ENCODE measurements at regions not wholly inside any gene's neighbourhood (a gene's known extent, or its start where the extent isn't known, plus 50 kb on each side); places are given as distances from the start of the nearest gene placed in this dataset.

GRCh38 chr11:25349537-25349936 lies 852.7 kb downstream of the LUZP2 start:
- 65 to 79% methylated on average over 1 of the region's 1 CpG for WGBS, 2 donors
- DNase-seq = no peak
- no peak for ATAC-seq (ENCODE audit: low FRiP score)
- Histone ChIP-seq H3K4me1 (ENCODE audit: control insufficient read depth in 1 of 2, insufficient read depth in 2 of 2, low read length in 2 of 2) (no peaks in the 10 kb centered on the region), H3K9me3 (ENCODE audit: control insufficient read depth, low read length) (no peaks in the 10 kb centered on the region), H3K4me3 (ENCODE audit: low read length in 2 of 2) (no peak overlapping the region), H3K27ac (ENCODE audit: low read depth in 1 of 2, low read length in 2 of 2) (no peak overlapping the region), H3K36me3 (ENCODE audit: control insufficient read depth in 1 of 2, insufficient read depth in 2 of 2, low read length in 1 of 2) (no peaks in the 10 kb centered on the region), H3K27me3 (ENCODE audit: control insufficient read depth in 1 of 2, insufficient read depth in 2 of 2, low read length in 1 of 2) (no peaks in the 10 kb centered on the region)
- intact Hi-C loops (cut with DNase I) = no loop called here

- DNase-seq (no peak), ATAC-seq (ENCODE audit: low FRiP score) (no peak)
- H3K4me3 ChIP-seq (ENCODE audit: low read length in 2 of 2) = no peak overlapping the region
- H3K9me3 ChIP-seq (ENCODE audit: control insufficient read depth, low read length) = no peaks in the 10 kb centered on the region
- no peaks in the 10 kb centered on the region for H3K27me3 ChIP-seq (ENCODE audit: control insufficient read depth in 1 of 2, insufficient read depth in 2 of 2, low read length in 1 of 2)
- no peaks in the 10 kb centered on the region for H3K4me1 ChIP-seq (ENCODE audit: control insufficient read depth in 1 of 2, insufficient read depth in 2 of 2, low read length in 2 of 2)
- no peak overlapping the region for H3K27ac ChIP-seq (ENCODE audit: low read depth in 1 of 2, low read length in 2 of 2)
- H3K36me3 ChIP-seq (ENCODE audit: control insufficient read depth in 1 of 2, insufficient read depth in 2 of 2, low read length in 1 of 2) = no peaks in the 10 kb centered on the region
- WGBS, 2 donors = 80 to 83% methylated on average over 9 of the region's 9 CpGs
- intact Hi-C loops (cut with DNase I) = no loop called here
Observed at GRCh38 chr11:25350899-25351803, 854.3 kb downstream of the LUZP2 start.

DNA sequence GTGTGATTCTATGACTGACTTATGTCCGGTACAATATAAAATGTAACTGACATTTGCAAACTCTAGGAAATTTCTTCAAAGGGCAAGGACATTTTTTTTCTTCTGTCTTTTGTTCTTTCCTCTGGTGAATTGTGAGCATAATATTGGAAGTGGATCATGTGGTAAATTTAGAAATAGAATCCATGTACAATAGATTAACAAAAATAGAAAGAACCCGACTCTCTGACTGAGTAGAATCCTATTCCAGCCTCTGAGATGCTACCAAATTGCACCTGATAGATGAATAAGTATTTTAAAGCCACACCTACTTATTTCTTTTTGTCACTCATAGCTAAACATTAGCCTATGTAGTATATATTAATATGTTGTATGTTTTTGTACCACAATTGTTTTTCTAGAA lies 860.3 kb downstream of the LUZP2 start:
- intact Hi-C loops (cut with DNase I) = no loop called here
- 39 to 64% methylated on average over 2 of the region's 2 CpGs for WGBS, 2 donors
- no peak for ATAC-seq (ENCODE audit: low FRiP score)

GRCh38 chr11:25377466-25377865 lies 880.6 kb downstream of the LUZP2 start:
- Histone ChIP-seq H3K27ac (ENCODE audit: low read depth in 1 of 2, low read length in 2 of 2) (no peak overlapping the region), H3K36me3 (ENCODE audit: control insufficient read depth in 1 of 2, insufficient read depth in 2 of 2, low read length in 1 of 2) (no peaks in the 10 kb centered on the region), H3K27me3 (ENCODE audit: control insufficient read depth in 1 of 2, insufficient read depth in 2 of 2, low read length in 1 of 2) (no peaks in the 10 kb centered on the region), H3K4me1 (ENCODE audit: control insufficient read depth in 1 of 2, insufficient read depth in 2 of 2, low read length in 2 of 2) (no peaks in the 10 kb centered on the region), H3K4me3 (ENCODE audit: low read length in 2 of 2) (no peak overlapping the region), H3K9me3 (ENCODE audit: control insufficient read depth, low read length) (no peaks in the 10 kb centered on the region)
- intact Hi-C loops (cut with DNase I) = no loop called here
- ATAC-seq (ENCODE audit: low FRiP score) (no peak), DNase-seq (no peak)
- WGBS, 2 donors = 89 to 95% methylated on average over 2 of the region's 2 CpGs

More for the DNA sequence above, 860.3 kb downstream of the LUZP2 start:
- DNase-seq = no peak
- Histone ChIP-seq H3K27me3 (ENCODE audit: control insufficient read depth in 1 of 2, insufficient read depth in 2 of 2, low read length in 1 of 2) (no peaks in the 10 kb centered on the region), H3K4me1 (ENCODE audit: control insufficient read depth in 1 of 2, insufficient read depth in 2 of 2, low read length in 2 of 2) (no peaks in the 10 kb centered on the region), H3K4me3 (ENCODE audit: low read length in 2 of 2) (no peak overlapping the region), H3K36me3 (ENCODE audit: control insufficient read depth in 1 of 2, insufficient read depth in 2 of 2, low read length in 1 of 2) (no peaks in the 10 kb centered on the region), H3K27ac (ENCODE audit: low read depth in 1 of 2, low read length in 2 of 2) (no peak overlapping the region), H3K9me3 (ENCODE audit: control insufficient read depth, low read length) (no peaks in the 10 kb centered on the region)

DNA sequence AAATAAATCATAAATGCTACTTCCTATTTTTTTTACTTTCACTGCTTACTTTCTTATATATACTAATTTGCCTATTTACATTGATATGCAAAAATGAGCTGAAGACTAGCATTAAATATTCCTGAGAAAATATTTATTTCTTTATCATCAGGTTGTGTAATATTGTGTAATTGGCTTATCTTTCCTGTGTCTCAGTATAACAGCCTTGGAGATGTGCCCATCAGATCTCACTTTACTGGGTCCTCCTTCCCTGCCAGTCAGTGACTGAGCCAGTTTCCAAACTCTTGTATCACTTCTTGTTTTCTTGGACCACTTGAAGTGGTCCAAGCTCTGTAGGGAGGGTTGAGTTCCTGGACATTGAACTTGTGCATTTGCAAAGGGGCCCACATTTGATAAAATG lies 900.0 kb downstream of the LUZP2 start:
- no peaks in the 10 kb centered on the region for H3K9me3 ChIP-seq (ENCODE audit: control insufficient read depth, low read length)
- intact Hi-C loops (cut with DNase I) = no loop called here
- H3K36me3 ChIP-seq (ENCODE audit: control insufficient read depth in 1 of 2, insufficient read depth in 2 of 2, low read length in 1 of 2) = no peaks in the 10 kb centered on the region
- no peak overlapping the region for H3K27ac ChIP-seq (ENCODE audit: low read depth in 1 of 2, low read length in 2 of 2)
- ATAC-seq (ENCODE audit: low FRiP score) (no peak), DNase-seq (no peak)
- no peaks in the 10 kb centered on the region for H3K27me3 ChIP-seq (ENCODE audit: control insufficient read depth in 1 of 2, insufficient read depth in 2 of 2, low read length in 1 of 2)
- H3K4me1 ChIP-seq (ENCODE audit: control insufficient read depth in 1 of 2, insufficient read depth in 2 of 2, low read length in 2 of 2) = no peaks in the 10 kb centered on the region
- H3K4me3 ChIP-seq (ENCODE audit: low read length in 2 of 2) = no peak overlapping the region

DNA sequence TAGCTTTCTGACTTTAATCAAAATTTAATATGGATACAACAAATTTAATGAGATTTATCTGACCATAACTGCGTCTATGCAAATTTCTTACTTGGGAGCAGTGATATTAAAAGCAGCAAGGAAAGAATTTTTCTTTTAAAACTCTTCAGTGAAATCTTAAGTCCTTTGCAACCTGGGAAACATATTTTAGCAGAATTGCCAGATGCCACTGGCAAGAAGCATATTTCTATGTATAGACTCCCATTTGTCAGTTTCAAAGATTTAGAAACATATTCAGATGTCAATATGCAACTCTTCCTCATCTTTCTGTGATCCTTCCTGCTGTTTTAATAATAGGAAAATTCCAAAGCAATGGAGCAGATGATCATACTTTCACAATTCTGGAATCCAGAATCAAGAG lies 911.3 kb downstream of the LUZP2 start:
- ATAC-seq (ENCODE audit: low FRiP score) (no peak), DNase-seq (no peak)
- Histone ChIP-seq H3K27me3 (ENCODE audit: control insufficient read depth in 1 of 2, insufficient read depth in 2 of 2, low read length in 1 of 2) (no peaks in the 10 kb centered on the region), H3K9me3 (ENCODE audit: control insufficient read depth, low read length) (no peaks in the 10 kb centered on the region), H3K4me1 (ENCODE audit: control insufficient read depth in 1 of 2, insufficient read depth in 2 of 2, low read length in 2 of 2) (no peaks in the 10 kb centered on the region), H3K4me3 (ENCODE audit: low read length in 2 of 2) (no peak overlapping the region), H3K36me3 (ENCODE audit: control insufficient read depth in 1 of 2, insufficient read depth in 2 of 2, low read length in 1 of 2) (no peaks in the 10 kb centered on the region), H3K27ac (ENCODE audit: low read depth in 1 of 2, low read length in 2 of 2) (no peak overlapping the region)
- 83 to 91% methylated on average over 1 of the region's 1 CpG for WGBS, 2 donors
- intact Hi-C loops (cut with DNase I) = no loop called here

GRCh38 chr11:25415793-25416192 lies 916.1 kb upstream of the ANO3 start:
- H3K27me3 ChIP-seq (ENCODE audit: control insufficient read depth in 1 of 2, insufficient read depth in 2 of 2, low read length in 1 of 2) = no peaks in the 10 kb centered on the region
- H3K36me3 ChIP-seq (ENCODE audit: control insufficient read depth in 1 of 2, insufficient read depth in 2 of 2, low read length in 1 of 2) = no peaks in the 10 kb centered on the region
- 32 to 59% methylated on average over 3 of the region's 3 CpGs for WGBS, 2 donors
- no peaks in the 10 kb centered on the region for H3K9me3 ChIP-seq (ENCODE audit: control insufficient read depth, low read length)
- no peaks in the 10 kb centered on the region for H3K4me1 ChIP-seq (ENCODE audit: control insufficient read depth in 1 of 2, insufficient read depth in 2 of 2, low read length in 2 of 2)
- intact Hi-C loops (cut with DNase I) = no loop called here
- ATAC-seq (ENCODE audit: low FRiP score) = no peak
- H3K4me3 ChIP-seq (ENCODE audit: low read length in 2 of 2) = no peak overlapping the region
- DNase-seq = no peak
- H3K27ac ChIP-seq (ENCODE audit: low read depth in 1 of 2, low read length in 2 of 2) = no peak overlapping the region

GRCh38 chr11:25423436-25424199 lies 908.3 kb upstream of the ANO3 start:
- no peak for DNase-seq
- intact Hi-C loops (cut with DNase I) = no loop called here
- Histone ChIP-seq H3K27me3 (ENCODE audit: control insufficient read depth in 1 of 2, insufficient read depth in 2 of 2, low read length in 1 of 2) (no peaks in the 10 kb centered on the region), H3K4me3 (ENCODE audit: low read length in 2 of 2) (no peak overlapping the region), H3K36me3 (ENCODE audit: control insufficient read depth in 1 of 2, insufficient read depth in 2 of 2, low read length in 1 of 2) (no peaks in the 10 kb centered on the region), H3K4me1 (ENCODE audit: control insufficient read depth in 1 of 2, insufficient read depth in 2 of 2, low read length in 2 of 2) (no peaks in the 10 kb centered on the region), H3K9me3 (ENCODE audit: control insufficient read depth, low read length) (no peaks in the 10 kb centered on the region), H3K27ac (ENCODE audit: low read depth in 1 of 2, low read length in 2 of 2) (no peak overlapping the region)
- 18 to 24% methylated on average over 9 of the region's 9 CpGs for WGBS, 2 donors
- no peak for ATAC-seq (ENCODE audit: low FRiP score)

DNA sequence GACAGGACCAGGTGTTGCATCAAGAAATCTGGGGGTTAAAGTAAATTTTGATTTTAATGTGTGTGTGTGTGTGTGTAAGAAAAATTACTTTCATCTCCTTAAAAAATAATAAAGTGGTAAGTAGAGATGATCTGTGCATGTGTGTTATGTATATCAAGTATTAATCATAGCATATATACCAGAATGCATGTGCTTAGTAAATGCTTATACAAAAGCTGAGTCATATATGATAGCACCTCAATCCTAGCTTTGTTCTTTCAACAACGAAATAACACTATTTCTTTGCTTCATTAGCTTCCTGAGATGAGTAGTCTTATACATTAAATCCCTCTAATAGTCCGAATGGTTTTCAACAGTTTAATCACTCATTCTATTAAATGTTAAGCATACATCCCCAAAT lies 899.6 kb upstream of the ANO3 start:
- H3K9me3 ChIP-seq (ENCODE audit: control insufficient read depth, low read length) = no peaks in the 10 kb centered on the region
- 69 to 74% methylated on average over 2 of the region's 2 CpGs for WGBS, 2 donors
- intact Hi-C loops (cut with DNase I) = no loop called here

More for the DNA sequence above, 899.6 kb upstream of the ANO3 start:
- no peaks in the 10 kb centered on the region for H3K4me1 ChIP-seq (ENCODE audit: control insufficient read depth in 1 of 2, insufficient read depth in 2 of 2, low read length in 2 of 2)
- H3K4me3 ChIP-seq (ENCODE audit: low read length in 2 of 2) = no peak overlapping the region
- no peaks in the 10 kb centered on the region for H3K36me3 ChIP-seq (ENCODE audit: control insufficient read depth in 1 of 2, insufficient read depth in 2 of 2, low read length in 1 of 2)
- no peak for ATAC-seq (ENCODE audit: low FRiP score)
- no peak overlapping the region for H3K27ac ChIP-seq (ENCODE audit: low read depth in 1 of 2, low read length in 2 of 2)
- H3K27me3 ChIP-seq (ENCODE audit: control insufficient read depth in 1 of 2, insufficient read depth in 2 of 2, low read length in 1 of 2) = no peaks in the 10 kb centered on the region
- DNase-seq = no peak
